Vagina (tissue), 2 donors: ENCODE measurements at regions not wholly inside any gene's neighbourhood (a gene's known extent, or its start where the extent isn't known, plus 50 kb on each side); places are given as distances from the start of the nearest gene placed in this dataset.

ENCODE experiments used
- POLR2A ChIP-seq, 2 donors: fragments of 450-650 bp; IDR thresholded peaks; one replicate each; pipeline ENCODE4 v1.6.1; 2017; ENCODE audit warnings: antibody characterized with exemption in 2 of 2, mild to moderate bottlenecking in 2 of 2, moderate library complexity in 2 of 2
- POLR2AphosphoS5 ChIP-seq, 2 donors: sonication (generic); formaldehyde crosslinking; IDR thresholded peaks; one replicate each; pipeline ENCODE4 v1.9.0; 2017; ENCODE audit warnings: antibody characterized with exemption in 2 of 2, mild to moderate bottlenecking in 2 of 2, low read depth in 1 of 2; ENCODE audit not compliant: insufficient read depth in 1 of 2
- TF ChIP-seq, protein P1 (sequence below), 3 experiments: fragments of 450-650 bp in 2 of 3; fragments of 200-600 bp in 1 of 3; sonication (generic) in 1 of 3; IDR thresholded peaks; one replicate each; pipeline ENCODE4 v1.5.1; 2017 to 2019; ENCODE audit warnings: antibody characterized with exemption in 3 of 3, mild to moderate bottlenecking in 2 of 3, moderate library complexity in 2 of 3

DNA sequence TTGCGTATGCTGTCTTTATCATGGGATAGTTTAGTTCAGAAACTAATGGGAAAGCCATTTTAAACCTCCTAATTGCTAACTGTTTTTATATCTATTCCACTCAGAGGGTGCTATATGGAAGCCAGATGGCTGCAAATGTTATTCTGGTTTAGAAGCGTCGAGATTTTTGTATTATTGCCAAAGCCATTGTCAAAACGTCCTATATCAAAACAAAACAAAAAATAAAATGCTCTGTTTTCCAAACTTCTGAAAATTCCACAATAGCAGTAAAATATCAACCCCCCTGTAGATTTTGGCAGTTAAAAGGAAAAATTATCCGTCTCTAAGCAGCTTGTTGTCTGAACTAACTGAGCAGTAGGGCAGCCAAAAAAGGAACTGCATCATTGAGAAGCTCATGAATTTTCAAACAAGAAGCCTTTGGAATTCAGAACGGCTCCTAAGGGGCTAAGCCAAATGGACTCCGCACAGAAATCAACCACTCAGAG, 195.4 kb upstream of the CWC22 start:
- TF ChIP-seq, protein P1, sequence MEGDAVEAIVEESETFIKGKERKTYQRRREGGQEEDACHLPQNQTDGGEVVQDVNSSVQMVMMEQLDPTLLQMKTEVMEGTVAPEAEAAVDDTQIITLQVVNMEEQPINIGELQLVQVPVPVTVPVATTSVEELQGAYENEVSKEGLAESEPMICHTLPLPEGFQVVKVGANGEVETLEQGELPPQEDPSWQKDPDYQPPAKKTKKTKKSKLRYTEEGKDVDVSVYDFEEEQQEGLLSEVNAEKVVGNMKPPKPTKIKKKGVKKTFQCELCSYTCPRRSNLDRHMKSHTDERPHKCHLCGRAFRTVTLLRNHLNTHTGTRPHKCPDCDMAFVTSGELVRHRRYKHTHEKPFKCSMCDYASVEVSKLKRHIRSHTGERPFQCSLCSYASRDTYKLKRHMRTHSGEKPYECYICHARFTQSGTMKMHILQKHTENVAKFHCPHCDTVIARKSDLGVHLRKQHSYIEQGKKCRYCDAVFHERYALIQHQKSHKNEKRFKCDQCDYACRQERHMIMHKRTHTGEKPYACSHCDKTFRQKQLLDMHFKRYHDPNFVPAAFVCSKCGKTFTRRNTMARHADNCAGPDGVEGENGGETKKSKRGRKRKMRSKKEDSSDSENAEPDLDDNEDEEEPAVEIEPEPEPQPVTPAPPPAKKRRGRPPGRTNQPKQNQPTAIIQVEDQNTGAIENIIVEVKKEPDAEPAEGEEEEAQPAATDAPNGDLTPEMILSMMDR (IDR thresholded peaks at IDR 0.05): no peak
- TF ChIP-seq POLR2A (IDR thresholded peaks at IDR 0.05) (no peak), POLR2AphosphoS5 (IDR thresholded peaks at IDR 0.05; ENCODE audit: insufficient read depth in 1 of 2, low read depth in 1 of 2) (no peak)
